DND-41 (cell line): ENCODE measurements at regions not wholly inside any gene's neighbourhood (a gene's known extent, or its start where the extent isn't known, plus 50 kb on each side); places are given as distances from the start of the nearest gene placed in this dataset.

Experiments
- CTCF ChIP-seq: IDR thresholded peaks from 2 replicates; pipeline ENCODE4 v1.5.1; 2012; ENCODE audit warnings: borderline replicate concordance, low read length, moderate library complexity, mild to moderate bottlenecking; ENCODE audit not compliant: poor library complexity, severe bottlenecking; ENCODE audit errors: extremely low read depth
- EZH2 ChIP-seq: IDR thresholded peaks from 3 replicates; pipeline ENCODE4 v1.6.1; 2012; ENCODE audit warnings: borderline replicate concordance, low read depth, mild to moderate bottlenecking, moderate library complexity, low read length, inconsistent platforms; ENCODE audit not compliant: severe bottlenecking

GRCh38 chr12:41836416-41836815, 308.3 kb downstream of the GXYLT1 start:
- TF ChIP-seq CTCF (no peak), EZH2 (no peak)
